WTC11 (cell line): ENCODE measurements at regions not wholly inside any gene's neighbourhood (a gene's known extent, or its start where the extent isn't known, plus 50 kb on each side); places are given as distances from the start of the nearest gene placed in this dataset.

ENCODE experiments used
- RELA ChIP-seq: sonication (generic); formaldehyde crosslinking; IDR thresholded peaks from 2 replicates; pipeline ENCODE4 v1.8.1; 2022; ENCODE audit warnings: missing genetic modification reagents, mild to moderate bottlenecking, borderline replicate concordance
- SMAD4 ChIP-seq: sonication (generic); formaldehyde crosslinking; IDR thresholded peaks from 2 replicates; pipeline ENCODE4 v1.8.0; 2022; ENCODE audit warnings: mild to moderate bottlenecking, missing genetic modification reagents

GRCh38 chr5:109467058-109467457 lies 57.3 kb upstream of the PJA2 start (continued):
- TF ChIP-seq SMAD4 (no peak), RELA (CRISPR knock-in tag) (no peak)
- TF ChIP-seq, all 79 proteins: peak for 0
